SK-N-SH treated with all-trans-retinoic acid at 6 μM for 48 hours (cell line): ENCODE measurements at regions not wholly inside any gene's neighbourhood (a gene's known extent, or its start where the extent isn't known, plus 50 kb on each side); places are given as distances from the start of the nearest gene placed in this dataset.

Experiments used
- ARNTL ChIP-seq: fragments of 450-650 bp; formaldehyde crosslinking; IDR thresholded peaks from 2 replicates; pipeline ENCODE4 v1.5.0; 2020; ENCODE audit warnings: low read depth, mild to moderate bottlenecking, moderate library complexity, borderline replicate concordance
- CREB5 ChIP-seq: fragments of 250-450 bp; sonication (Bioruptor Pico); IDR thresholded peaks from 2 replicates; pipeline ENCODE4 v1.5.1; 2020; ENCODE audit warnings: low read depth, mild to moderate bottlenecking, moderate library complexity
- ESRRG ChIP-seq: fragments of 250-450 bp; sonication (Bioruptor Pico); IDR thresholded peaks from 2 replicates; pipeline ENCODE4 v1.6.1; 2021; ENCODE audit warnings: mild to moderate bottlenecking
- GLIS3 ChIP-seq: fragments of 250-450 bp; sonication (Bioruptor Pico); IDR thresholded peaks from 2 replicates; pipeline ENCODE4 v1.5.0; 2020; ENCODE audit warnings: mild to moderate bottlenecking, moderate library complexity
- ISL1 ChIP-seq: fragments of 250-450 bp; sonication (Bioruptor Pico); IDR thresholded peaks from 2 replicates; pipeline ENCODE4 v2.1.2; 2022; ENCODE audit warnings: mild to moderate bottlenecking, moderate library complexity
- PATZ1 ChIP-seq: fragments of 250-450 bp; sonication (Bioruptor Pico); IDR thresholded peaks from 2 replicates; pipeline ENCODE4 v1.8.0; 2020; ENCODE audit warnings: mild to moderate bottlenecking, moderate library complexity, borderline replicate concordance
- PPARA ChIP-seq: fragments of 250-450 bp; sonication (Bioruptor Pico); IDR thresholded peaks from 2 replicates; pipeline ENCODE4 v1.5.0; 2020; ENCODE audit warnings: mild to moderate bottlenecking, borderline replicate concordance
- TCF4 ChIP-seq: fragments of 250-450 bp; sonication (Bioruptor Pico); IDR thresholded peaks from 2 replicates; pipeline ENCODE4 v1.8.0; 2021; ENCODE audit warnings: mild to moderate bottlenecking, moderate library complexity, borderline replicate concordance
- TOX ChIP-seq: fragments of 250-450 bp; sonication (Bioruptor Pico); IDR thresholded peaks from 2 replicates; pipeline ENCODE4 v1.8.0; 2021; ENCODE audit warnings: mild to moderate bottlenecking, moderate library complexity, borderline replicate concordance
- ZFP3 ChIP-seq: fragments of 250-450 bp; sonication (Bioruptor Pico); IDR thresholded peaks from 2 replicates; pipeline ENCODE4 v1.5.0; 2020; ENCODE audit warnings: mild to moderate bottlenecking, moderate library complexity
- ZFP30 ChIP-seq: fragments of 450-650 bp; formaldehyde crosslinking; IDR thresholded peaks from 2 replicates; pipeline ENCODE4 v1.5.0; 2022; ENCODE audit warnings: mild to moderate bottlenecking, moderate library complexity
- ZNF565 ChIP-seq: fragments of 450-650 bp; formaldehyde crosslinking; conservative IDR thresholded peaks from 2 replicates; pipeline ENCODE4 v1.5.0; 2020; ENCODE audit warnings: low read depth, mild to moderate bottlenecking, moderate library complexity

- no peak for TF ChIP-seq ZFP30 (CRISPR knock-in tag)
- TF ChIP-seq GLIS3, result no peak
- TF ChIP-seq PATZ1 (CRISPR knock-in tag), result no peak
- TF ChIP-seq PPARA (CRISPR knock-in tag), result no peak
- no peak for TF ChIP-seq ARNTL
- TF ChIP-seq ZNF565, result no peak
- TF ChIP-seq ZFP3, result no peak
- no peak for TF ChIP-seq ESRRG
- no peak for TF ChIP-seq CREB5 (CRISPR knock-in tag)
- no peak for TF ChIP-seq ISL1 (CRISPR knock-in tag)
- no peak for TF ChIP-seq TOX (CRISPR knock-in tag)
- TF ChIP-seq TCF4 (CRISPR knock-in tag), result no peak
Observed at GRCh38 chr17:77847221-77848085, 111.0 kb upstream of the TNRC6C start.
